Inflammatory macrophage treated with lipopolysaccharide for 4 hours (primary cell): ENCODE measurements at regions not wholly inside any gene's neighbourhood (a gene's known extent, or its start where the extent isn't known, plus 50 kb on each side); places are given as distances from the start of the nearest gene placed in this dataset.

Source experiments
- DNase-seq: peaks from one replicate; pipeline ENCODE4 v3.0.0-alpha.2; 2020

DNA sequence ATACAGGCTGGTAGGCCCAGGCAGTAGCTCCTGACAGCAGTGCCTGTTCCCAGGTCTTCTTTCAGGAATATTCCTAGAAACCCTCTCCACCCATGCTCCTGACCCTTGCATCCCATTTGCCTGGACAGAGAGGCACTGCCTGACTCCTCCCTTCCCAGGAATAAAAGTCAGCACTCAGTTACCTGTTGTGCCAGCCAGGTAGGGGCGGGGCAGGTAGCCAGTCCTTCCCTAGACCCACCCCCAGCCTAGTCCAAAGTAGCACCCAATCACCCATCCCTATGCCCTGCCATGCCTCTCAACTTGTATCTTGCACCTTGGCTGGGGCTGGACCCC lies 129.9 kb downstream of the MRPL14 start:
- DNase-seq = no peak

DNA sequence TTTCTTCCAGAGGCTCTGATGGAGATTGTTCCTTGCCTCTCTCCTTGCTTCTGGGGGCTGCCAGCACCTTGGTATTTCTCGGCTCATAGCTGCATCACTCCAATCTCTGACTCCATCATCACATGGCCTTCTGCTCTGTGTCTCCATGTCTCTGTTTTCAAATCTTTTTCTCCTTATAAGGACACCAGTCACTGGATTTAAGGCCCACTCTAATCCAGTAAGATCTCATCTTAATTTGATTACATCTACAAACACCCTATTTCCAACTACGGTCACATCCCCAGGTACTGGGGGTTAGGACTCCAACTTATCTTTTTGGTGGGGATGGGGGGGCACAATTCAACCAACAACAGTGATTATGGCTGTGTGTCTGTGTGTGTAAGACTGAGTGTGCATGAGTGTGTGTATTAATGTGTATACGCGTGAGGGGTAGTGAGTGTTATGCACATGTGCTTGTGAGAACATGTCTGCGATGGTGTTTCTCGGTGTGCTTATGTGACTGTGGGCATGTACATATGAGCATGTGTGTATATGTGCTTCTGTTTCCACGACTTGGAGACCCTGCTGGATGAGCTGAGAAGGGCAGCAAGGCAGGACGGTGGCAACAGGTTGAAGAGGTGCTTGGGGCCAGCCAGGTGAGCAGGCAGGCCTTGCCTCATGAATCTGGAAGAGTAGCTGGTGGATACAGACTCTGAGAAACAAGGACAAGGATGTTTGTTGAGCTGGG lies 130.5 kb downstream of the MRPL14 start:
- no peak for DNase-seq

DNA sequence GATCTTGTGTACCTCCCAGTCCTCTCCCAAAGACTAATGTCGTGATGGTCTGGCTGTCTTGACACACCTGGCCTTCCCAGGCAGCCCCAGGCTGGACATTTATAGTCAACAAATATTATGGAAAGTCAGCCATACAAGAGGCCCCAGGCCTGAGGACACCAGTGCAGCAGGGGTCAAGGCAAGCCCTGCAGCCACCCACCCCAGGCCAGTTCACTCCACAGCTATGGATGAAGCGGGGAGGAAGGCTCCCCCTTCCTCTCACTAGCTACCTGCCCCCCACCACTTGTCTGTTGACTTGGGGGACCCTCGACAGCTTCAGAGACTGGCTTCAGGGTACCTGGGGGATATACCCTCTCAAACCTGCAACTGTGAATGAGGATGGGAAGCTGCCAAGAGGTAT lies 132.1 kb downstream of the MRPL14 start:
- no peak for DNase-seq

DNA sequence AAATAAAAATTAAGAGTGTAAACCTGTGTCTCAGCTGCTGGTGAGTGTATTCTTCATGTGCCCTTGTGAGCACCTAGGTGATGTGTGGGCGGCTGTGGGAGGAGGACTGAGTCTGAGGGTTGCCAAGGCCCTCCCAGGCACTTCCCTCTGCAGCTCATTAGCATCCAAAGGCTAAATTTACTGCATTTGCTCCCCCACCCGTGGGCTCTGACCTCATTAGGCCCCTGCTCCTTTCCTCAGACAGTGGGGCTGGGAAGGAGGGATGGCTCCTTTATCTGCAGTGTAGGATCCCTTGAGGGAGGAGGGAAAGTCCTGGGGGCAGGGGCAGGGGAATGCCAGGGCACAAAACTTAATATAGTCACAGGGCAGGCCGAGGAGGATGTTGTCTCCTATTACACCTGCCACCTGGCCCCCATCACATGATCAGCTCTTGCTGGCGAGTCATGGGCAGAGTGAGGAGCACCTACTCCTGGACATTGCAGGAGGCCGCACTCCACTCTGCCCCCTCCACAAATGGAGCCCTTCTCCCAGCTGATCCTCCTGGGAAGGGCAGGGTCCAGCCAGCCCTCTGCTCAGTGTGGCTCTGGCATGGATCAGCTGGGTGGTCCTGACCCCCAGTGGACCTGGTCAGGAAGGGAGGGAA lies 133.2 kb downstream of the MRPL14 start:
- no peak for DNase-seq

DNA sequence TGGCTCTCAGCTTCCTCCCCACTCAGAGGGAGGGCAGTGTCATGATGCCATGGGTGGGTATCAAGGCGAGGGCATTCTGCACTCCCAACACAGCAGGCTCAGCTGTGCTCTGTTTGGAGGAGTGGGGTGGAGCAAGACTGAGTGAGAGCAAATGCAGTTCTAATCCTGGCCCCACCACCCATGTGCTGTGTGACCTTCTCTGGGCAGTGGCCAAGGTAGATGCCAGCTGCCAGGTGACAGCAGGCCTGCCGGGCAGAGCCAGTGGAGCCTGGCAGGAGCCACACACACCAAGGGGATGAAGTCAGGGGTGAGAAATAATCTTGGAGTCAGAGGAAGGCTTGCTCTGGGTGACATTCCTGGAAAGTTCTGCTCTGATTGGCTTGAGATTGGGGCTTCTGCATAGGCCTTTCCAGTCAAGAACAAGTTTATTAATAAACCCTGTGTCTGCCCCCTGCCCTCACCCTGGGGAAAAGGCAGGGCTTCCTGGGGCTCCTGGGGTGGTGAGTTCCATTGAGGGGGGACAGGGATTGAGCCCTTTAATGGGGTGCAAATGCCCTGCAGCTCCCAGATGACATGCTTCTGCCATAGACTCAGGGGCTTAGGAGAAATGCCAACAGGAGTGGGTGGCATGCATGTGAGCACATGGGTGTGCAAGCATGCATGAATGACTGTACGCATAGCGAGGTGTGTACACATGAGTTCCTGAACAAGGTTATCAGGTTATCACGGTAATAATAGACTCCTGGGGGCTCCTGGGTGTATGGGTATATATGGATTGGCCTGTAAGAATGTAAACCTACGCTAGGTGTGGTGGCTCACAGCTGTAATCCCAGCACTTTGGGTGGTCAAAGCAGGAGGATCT lies 134.2 kb downstream of the MRPL14 start:
- no peak for DNase-seq

DNA sequence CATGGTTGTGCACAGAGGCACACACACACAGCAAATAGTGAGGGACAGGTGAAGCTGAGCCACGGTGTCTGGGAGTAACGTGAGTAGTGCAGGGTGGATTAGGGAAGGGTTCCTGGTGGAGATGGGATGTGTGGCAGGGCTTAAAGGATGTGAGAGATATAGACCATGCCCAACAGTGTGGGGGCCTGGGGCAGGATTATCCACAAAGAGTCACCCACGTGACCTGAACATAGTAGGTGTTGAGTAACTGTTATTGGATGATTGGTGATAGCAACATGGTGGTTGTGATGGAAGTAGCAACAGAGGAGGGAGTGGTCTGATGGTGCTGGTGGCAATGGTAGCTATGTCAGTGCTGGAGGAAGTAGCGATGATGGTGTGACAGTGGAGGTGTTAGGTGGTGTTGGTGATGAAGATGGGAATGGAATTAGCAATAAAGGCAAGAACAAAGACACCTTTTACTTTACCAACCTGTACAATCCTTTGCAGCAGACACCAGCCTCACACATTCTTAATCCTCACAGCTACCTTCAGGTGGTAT lies 135.1 kb downstream of the MRPL14 start:
- DNase-seq = no peak

DNA sequence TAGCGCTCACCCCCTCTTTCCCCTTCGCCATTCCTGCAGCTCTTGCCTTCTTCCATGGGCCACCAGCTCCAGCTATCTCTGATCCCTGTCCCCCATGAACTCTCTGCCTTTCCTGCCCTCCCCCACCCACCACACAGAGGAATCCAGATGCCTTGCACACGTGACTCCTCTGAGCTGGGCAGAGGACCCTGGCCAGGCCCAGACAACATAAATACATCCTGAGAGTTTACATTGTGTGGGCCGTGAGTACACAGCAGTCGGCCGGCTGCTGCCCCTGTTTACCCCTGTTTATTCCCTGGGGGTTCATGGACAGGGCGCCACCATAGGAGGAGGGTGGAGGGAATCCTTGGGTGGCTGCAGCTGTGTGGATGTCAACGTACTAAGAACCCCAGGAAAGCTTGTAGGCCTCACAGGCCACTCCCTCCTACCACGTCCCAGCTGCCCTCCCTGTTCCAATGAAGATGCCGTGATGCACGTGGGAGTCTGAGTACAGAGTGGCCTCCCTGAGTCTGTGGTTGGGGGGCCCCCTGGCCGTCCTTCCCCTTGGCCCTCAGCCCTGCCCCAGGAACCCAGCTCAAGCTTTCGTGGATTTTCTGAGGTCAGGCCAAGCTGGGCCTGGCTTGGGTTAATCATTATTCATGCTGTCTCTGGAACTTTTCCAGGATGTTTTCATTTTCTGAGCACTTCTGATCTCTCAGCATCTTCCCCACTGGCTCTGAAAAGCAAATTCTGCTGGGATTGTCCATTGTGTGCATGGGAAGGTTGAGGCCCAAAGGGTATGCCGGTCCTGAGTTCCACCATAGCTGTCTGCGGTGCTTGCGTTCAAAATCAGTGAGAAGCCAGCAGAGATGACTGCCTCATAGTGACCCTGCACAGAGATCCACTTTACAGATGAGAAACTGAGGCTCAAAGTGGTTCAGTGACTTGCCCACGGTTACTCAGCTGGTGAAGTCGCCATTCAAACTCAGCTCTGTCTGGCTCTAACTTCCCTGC lies 136.3 kb downstream of the MRPL14 start:
- no peak for DNase-seq

DNA sequence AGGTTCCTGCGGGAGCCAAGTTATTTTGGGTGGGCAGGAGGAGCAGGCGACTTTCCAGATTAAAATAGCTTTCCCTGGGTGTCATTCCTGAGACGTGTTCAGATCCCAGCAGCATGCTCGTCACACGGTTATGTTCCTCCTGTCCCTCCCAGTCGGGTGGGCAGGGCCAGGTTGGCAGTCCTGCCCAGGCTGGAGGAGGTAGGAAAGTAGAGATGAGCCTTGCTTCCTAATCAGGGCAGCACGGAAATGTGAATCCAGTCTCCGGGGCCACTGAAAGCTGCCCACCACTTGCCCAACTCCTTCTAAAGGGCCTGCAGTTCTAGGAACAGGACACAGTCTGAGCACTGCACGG lies 137.0 kb downstream of the MRPL14 start:
- no peak for DNase-seq

DNA sequence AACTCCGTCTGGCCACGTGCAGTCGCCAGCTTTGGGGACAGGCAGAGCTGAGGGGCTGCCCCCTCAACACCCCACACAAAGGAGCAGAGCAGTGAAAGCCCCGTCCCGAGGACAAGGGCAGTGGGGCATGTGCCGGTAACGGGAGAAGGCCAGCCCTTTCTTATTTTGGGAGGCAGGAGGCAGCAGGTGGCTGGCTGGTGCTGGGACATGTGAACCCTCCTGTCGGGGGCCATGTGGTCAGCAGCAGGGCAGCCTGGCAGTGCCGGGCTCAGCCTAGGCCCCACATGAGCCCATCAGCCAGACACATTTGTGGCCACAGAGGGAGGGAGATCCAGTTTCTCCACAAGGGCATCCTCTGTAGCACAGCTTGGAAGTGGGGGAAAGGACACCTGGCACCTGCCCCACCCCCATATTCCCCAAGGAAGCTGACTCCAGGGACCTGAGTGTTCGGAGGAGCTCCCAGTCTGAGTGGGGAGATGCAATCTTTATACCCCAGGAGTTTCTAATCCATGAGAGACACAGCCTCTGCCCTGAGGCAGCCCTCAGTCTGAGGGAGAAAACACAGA lies 137.6 kb downstream of the MRPL14 start:
- no peak for DNase-seq

DNA sequence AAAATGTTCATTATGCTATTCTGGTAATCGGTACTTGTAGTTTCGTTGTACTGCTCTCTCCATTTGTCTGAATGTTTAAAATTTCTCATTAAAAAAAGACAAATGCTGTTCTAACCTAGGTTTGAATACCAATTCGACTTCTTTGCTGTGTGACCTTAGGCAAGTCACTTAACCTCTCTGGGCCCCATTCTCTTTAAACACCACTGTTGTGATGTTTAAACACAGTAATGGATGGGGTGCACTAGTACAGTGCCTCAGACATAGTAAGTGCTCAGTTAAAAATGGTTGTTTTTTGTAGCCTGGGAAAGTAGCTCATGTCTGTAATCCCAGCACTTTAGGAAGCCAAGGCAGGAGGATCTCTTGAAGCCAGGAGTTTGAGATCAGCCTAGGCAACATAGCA lies 138.5 kb downstream of the MRPL14 start:
- no peak for DNase-seq

DNA sequence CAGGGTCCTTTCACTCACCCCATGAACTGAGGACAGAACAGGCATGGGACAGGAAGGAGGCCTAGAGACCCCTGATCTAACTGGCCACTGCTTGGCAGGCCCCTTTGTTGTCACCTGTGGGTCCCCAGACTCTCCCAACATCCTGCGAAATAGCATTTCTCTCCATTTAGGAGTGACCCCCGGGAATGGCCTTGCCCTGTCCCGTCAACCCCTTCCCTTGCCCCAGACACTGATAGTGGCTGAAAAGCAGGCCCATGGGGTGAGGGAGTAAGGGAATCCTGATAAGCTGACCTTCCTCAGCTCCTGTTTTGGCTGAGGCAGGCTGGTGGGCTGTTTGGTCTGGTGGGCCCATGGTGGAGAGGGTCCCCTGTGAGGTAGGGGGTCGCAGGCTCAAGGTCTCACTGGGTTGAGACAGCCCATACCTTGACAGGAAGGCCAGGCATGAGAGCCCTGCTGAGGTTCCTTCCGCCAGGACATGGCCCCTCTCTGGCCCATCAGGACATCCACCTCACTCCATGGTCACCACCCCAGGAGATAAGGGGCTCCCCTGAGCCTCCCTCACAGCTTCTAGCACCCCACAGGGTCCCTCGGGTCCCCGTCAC lies 139.3 kb downstream of the MRPL14 start:
- no peak for DNase-seq

DNA sequence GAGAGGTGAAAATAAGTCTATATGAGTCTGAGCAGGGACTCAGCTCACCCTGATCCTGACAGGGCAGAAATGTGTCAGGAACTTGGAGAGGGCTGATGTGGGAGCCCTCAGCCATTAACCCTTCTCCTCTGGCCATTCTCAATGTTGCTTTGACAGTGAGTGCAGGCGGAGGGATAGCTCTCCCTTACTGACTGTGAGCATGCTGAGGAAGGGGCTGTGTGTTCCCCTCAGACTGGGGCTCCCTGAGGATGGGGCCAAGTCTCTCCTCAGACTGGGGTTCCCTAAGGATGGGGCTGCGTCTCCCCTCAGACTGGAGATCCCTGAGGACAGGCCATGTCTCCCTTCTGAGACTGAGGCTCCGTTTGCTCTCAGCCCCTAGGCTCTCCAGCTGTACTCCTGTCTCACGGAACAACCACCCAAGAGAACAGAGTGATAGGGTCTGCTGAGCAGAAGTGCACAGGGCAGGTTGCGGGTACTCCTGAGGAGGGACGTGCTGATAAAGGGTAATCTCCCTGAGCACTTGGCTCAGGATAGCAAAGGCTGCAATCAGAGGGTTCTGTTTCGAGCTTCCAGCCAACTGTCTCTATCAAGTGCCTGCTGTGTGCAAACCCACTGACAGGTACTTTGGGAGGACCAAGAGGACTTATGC lies 141.0 kb downstream of the MRPL14 start:
- no peak for DNase-seq

DNA sequence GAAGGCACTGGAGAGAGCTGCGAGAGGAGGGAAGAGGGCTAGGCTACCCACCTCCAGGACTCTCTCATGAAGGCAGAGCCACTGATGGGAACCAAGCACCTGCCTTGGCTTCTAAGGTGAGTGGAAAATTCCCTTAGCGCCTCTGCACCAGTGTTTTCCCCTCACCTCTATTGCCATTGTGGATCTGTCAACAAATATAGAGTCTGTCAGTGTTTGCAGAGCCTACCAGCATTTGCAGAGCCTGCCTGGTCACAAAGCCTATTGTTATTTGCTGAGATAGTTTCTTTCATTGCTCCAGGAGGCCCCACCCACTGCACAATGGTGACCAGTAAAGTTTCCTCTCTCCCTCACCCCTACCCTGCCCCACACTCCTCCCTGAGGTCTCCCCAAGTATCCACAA lies 141.9 kb downstream of the MRPL14 start:
- DNase-seq = no peak

DNA sequence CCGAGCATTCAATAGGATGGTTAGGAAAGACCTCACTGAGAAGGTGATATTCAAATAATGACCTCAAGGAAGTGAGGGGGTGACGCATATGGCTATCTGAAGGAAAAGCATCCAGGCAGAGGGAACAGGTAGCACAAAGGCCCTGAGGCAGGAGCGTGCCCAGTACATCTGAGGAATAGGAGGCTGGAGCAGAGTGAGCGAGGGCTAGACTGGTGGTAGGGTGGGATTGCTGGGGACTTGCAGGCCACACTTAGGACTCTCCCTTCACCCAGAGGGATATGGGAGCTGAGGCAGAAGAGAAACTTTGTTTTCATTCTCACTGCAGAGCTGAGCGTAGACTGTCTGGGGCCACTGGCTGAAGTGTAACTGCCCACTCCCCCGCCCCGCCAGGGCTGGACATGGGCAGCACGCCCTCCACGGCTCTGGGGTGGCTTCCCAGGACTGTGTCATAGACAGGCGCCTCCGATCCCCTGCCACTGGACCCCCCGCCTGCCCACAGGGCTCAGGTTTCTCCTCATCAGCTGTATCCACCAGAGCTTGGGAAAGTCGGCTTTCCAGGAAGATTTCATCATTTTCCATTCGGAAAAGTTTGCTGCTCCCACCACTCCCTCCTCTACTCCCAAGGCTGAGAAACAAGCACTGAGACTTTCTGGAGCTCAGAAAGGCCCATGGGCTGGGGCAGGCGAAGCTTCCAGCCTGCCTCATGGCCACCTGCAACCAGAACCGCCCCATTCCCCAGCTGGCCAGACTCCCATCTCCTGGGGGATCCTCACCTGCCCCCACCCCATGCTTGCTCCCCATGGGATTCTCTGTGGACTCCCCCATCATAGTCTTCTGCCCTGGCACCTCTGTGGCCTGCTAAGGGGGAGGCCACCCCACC lies 142.6 kb downstream of the MRPL14 start:
- DNase-seq = no peak

DNA sequence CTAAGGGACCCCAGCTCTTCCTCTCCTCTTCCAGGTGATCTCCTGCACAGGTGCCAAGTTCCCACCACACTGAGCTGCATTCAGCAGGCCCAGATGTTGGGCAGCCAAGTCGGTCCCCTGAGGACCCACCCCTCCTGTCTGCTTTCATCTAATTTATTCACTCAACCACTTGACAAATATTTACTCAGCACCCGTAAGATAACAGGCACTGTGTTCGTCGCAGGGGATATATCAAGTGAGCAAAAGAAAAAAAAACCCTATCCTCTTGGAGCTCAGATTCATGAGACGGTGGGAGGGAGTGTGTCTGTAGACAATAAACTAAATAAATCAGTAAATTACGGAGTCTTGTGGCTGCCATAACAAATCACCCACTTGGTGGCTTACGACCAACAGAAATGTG lies 143.6 kb downstream of the MRPL14 start:
- DNase-seq = no peak

DNA sequence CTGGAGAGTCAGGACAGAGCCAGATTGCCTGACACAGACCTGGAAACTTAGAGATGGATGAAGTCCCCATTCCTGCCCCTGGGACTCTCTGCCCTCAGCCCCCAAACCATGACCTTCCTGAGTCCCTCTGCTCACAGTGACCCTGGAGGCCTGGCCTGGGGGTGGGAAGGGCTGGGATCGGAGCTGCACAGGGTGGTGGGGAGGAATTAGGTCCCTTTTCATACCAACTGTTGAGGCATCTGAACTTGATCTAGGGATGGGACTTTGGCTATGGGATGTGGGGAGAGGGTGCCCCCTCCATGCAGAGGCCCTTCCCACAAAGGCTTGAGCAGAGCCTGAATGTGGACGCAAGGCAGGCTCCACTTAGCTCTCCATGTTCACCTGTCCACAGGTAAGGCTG lies 144.1 kb downstream of the MRPL14 start:
- DNase-seq = no peak

DNA sequence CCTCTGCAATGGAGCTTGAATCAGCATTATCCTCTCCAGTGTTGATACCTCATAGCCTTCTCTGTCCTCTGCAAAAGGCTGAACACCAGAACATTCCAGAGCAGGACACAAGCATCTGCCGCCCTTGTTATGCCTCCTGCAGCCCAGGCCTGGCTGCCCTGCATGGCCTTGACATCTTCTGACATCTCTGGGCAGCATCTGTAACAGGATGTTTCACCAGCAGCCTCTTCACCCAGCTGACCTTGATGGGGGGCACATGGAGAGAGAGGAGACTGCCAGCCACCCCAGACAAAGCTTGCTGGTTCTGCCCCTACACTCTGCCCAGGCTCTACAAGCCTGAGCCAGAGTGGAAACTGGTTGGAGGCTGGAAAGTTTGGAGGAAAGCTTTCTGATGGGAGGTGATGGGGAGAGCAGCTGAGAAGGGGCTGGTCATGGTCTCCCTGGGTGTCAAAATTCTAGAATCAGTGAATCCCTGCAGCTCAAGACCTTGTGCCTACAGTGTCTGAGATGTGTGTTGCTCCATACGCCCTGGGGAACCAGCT lies 145.1 kb downstream of the MRPL14 start:
- no peak for DNase-seq

DNA sequence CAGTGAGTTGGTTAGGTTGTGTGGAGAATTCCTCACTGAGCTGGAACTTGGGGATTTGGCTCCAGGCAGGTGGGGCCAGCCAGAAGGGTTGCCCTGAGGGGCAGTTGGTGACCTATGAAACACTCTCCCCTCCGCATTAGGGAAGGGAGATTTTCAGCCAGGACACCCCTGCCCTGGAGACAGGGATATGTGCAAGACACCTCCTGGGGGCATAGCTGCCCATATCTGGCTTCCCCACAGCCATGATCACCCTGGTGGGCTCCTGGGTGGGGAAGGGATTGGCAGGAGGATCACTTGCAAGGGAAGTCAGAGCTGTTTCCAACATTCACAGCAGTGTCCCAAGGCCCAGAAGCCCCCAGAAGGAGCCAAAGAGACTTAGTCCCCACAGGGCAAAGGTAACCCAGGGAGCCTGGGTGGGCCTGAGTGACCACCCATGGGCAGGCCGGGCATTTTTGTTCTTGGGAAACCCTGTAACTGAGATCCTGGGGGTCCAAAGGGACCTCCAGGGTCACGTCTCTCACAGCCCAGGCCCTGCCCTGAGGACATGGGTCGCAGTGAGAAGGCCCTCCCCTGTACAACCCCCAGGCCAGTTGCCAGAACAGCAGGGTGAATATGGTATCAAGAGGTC lies 145.8 kb downstream of the MRPL14 start:
- no peak for DNase-seq

DNA sequence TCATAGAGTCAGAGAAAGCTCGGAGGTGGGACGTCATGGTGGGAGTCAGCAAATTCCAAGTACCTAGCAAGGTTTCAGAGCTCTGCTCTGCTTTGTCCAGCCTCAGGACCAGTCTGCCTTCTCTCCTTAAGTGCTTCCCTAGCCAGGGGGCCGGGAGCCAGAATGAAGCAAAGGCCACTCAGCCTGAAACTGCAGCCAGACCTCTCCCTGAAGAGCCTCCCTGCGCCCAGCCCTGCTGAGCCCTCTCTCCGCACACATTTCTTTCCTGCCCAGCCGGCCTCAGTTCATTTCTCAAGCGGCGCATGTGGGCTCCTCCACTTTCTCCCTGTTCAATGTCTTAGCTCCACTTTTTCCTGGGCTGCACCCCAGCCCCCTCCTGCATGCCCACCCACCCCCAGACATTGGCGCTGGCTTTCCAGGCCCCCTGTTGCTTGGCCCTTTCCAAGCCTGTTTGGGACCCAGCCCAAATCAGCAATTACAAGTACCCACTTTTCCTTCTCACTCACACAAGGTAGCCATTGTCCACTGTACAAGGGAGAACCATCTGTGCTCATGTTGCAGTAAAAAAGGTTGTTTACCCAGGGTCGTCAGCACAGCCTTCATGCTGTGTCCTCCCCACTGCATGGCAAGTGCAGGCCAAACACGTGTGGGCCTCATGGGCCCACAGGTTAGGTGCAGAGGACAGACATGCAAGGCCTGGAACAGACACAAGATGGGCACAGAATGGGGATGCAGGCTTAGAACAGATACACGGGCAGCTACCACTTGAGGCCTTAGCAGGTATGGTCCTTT lies 147.1 kb downstream of the MRPL14 start:
- DNase-seq = no peak
